Coronary artery (tissue), 2 donors: ENCODE measurements at regions not wholly inside any gene's neighbourhood (a gene's known extent, or its start where the extent isn't known, plus 50 kb on each side); places are given as distances from the start of the nearest gene placed in this dataset.

Experiments
- DNase-seq: peaks from one replicate; pipeline ENCODE4 v3.0.0-alpha.2; 2017; ENCODE audit warnings: low spot score
- H3K27ac ChIP-seq, 2 donors: fragments of 200-600 bp; sonication (generic); one replicate each; pipeline ENCODE4 v1.5.1; 2016 to 2019
- H3K4me3 ChIP-seq: fragments of 200-600 bp; sonication (generic); 2 replicates; pipeline ENCODE4 v1.5.1; 2016; ENCODE audit warnings: mild to moderate bottlenecking, moderate library complexity
- CTCF ChIP-seq: fragments of 200-600 bp; sonication (generic); IDR thresholded peaks from one replicate; pipeline ENCODE4 v1.5.1; 2019; ENCODE audit warnings: antibody characterized with exemption

GRCh38 chrX:20729416-20729815, 462.7 kb upstream of the RPS6KA3 start:
- no peak for DNase-seq
- Histone ChIP-seq H3K4me3 (no peak overlapping the region), H3K27ac (no peak overlapping the region)
- TF ChIP-seq CTCF: no peak

- DNase-seq: no peak
- TF ChIP-seq CTCF: no peak
- H3K27ac ChIP-seq: no peak overlapping the region
- H3K4me3 ChIP-seq: no peak overlapping the region
Observed at GRCh38 chrX:20727447-20727846, 460.7 kb upstream of the RPS6KA3 start.

GRCh38 chrX:20720954-20721626, 454.4 kb upstream of the RPS6KA3 start:
- no peak for TF ChIP-seq CTCF
- H3K4me3 ChIP-seq: no peak overlapping the region
- DNase-seq: no peak
- H3K27ac ChIP-seq: no peak overlapping the region

- Histone ChIP-seq H3K4me3 (no peak overlapping the region), H3K27ac (no peak overlapping the region)
- DNase-seq: no peak
- no peak for TF ChIP-seq CTCF
Observed at GRCh38 chrX:20718592-20719380, 452.1 kb upstream of the RPS6KA3 start.

GRCh38 chrX:20715176-20715575, 448.5 kb upstream of the RPS6KA3 start:
- Histone ChIP-seq H3K4me3 (no peak overlapping the region), H3K27ac (no peak overlapping the region)
- DNase-seq: no peak
- no peak for TF ChIP-seq CTCF

GRCh38 chrX:20712811-20713210, 446.1 kb upstream of the RPS6KA3 start:
- TF ChIP-seq CTCF: no peak
- H3K27ac ChIP-seq: no peak overlapping the region
- no peak overlapping the region for H3K4me3 ChIP-seq
- DNase-seq: no peak

GRCh38 chrX:20711366-20711765, 444.7 kb upstream of the RPS6KA3 start:
- TF ChIP-seq CTCF: no peak
- DNase-seq: no peak
- H3K4me3 ChIP-seq: no peak overlapping the region
- H3K27ac ChIP-seq: no peak overlapping the region
